ENCODE measurements at regions not wholly inside any gene's neighbourhood (a gene's known extent, or its start where the extent isn't known, plus 50 kb on each side); places are given as distances from the start of the nearest gene placed in this dataset.

DNA sequence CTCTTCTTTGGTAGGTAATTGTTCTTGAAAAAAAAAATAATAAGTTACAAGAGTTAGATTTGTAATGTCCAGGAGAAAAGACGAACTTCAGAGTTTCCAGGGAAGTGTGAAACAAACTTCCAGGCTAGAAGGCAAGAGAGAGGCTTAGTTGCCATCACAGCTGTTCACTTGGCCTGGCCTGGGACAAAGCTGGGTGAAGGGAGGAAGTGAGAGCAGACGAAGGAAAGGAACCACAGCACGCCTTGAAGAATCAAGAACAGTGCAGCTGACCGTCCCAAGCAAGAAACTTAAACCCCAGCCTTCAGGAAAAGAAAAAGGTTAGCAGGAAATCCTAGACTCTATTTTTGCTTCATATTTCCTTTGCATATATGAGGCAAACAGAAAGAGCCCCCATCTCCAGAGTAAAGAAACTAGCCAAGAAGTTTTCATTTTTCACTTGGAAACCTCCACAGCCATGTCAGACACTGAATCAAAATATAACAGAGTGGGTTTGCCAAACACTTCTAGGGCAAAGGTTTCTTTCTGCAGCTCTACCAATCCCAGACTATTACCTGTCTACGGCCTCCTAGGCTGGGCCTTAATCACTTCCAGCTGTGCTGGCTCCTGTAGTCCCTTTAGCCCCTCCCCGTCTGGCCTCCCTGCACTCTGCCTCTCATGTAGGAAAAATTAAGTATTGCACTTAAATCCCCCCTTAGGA is 209.6 kb downstream of the SPATA18 start:
- ATAC-seq, result no peak
- no peaks in the 10 kb centered on the region for H3K27me3 ChIP-seq
- no peak overlapping the region for H3K4me3 ChIP-seq
- in situ Hi-C loops (cut with MboI; ENCODE audit: low sequenced_read_pairs in 4 of 4) (no loop called here), intact Hi-C loops (cut with DNase I; ENCODE audit: low total_unique reads) (no loop called here)
- no peak for DNase-seq
- no peaks in the 10 kb centered on the region for H3K9me3 ChIP-seq
- H3K36me3 ChIP-seq, result no peaks in the 10 kb centered on the region
- H3K27ac ChIP-seq, result no peak overlapping the region
- TF ChIP-seq, protein P1, sequence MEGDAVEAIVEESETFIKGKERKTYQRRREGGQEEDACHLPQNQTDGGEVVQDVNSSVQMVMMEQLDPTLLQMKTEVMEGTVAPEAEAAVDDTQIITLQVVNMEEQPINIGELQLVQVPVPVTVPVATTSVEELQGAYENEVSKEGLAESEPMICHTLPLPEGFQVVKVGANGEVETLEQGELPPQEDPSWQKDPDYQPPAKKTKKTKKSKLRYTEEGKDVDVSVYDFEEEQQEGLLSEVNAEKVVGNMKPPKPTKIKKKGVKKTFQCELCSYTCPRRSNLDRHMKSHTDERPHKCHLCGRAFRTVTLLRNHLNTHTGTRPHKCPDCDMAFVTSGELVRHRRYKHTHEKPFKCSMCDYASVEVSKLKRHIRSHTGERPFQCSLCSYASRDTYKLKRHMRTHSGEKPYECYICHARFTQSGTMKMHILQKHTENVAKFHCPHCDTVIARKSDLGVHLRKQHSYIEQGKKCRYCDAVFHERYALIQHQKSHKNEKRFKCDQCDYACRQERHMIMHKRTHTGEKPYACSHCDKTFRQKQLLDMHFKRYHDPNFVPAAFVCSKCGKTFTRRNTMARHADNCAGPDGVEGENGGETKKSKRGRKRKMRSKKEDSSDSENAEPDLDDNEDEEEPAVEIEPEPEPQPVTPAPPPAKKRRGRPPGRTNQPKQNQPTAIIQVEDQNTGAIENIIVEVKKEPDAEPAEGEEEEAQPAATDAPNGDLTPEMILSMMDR (IDR thresholded peaks at IDR 0.05 in 4 of 5, conservative IDR thresholded peaks at IDR 0.05 in 1 of 5), result no peak
- TF ChIP-seq POLR2A (IDR thresholded peaks at IDR 0.05), result no peak
- peaks cover 0 to 5% of the 10 kb centered on the region in 2 donors for H3K4me1 ChIP-seq

DNA sequence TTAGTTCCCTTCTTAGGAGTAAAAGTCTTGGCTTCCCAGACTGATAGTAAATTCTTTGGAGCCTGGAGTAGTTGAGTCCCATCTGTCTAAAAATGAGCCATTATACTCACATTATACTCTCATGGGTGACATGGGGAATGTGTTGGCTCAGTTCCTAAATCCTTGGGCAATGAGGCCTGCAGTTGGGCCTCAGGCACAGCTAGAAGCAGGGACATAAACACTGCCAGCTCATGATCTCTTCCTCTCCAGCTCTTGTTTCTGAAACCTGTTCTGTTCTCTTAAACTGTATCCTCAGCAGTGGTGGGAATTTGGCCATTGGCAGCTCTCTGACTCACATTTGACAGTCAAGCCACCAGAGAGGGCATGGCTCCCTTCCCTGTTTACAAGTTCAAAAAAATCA is 212.5 kb downstream of the SPATA18 start:
- Histone ChIP-seq H3K4me3 (no peak overlapping the region), H3K36me3 (no peaks in the 10 kb centered on the region), H3K27ac (no peak overlapping the region), H3K4me1 (peaks cover 5 to 9% of the 10 kb centered on the region in 2 donors), H3K9me3 (no peaks in the 10 kb centered on the region), H3K27me3 (no peaks in the 10 kb centered on the region)
- ATAC-seq (peak; percentile 47 to 65), DNase-seq (peak in 1 of 2 donors; percentile 41)
- TF ChIP-seq, protein P1 (IDR thresholded peaks at IDR 0.05 in 4 of 5, conservative IDR thresholded peaks at IDR 0.05 in 1 of 5), result no peak
- intact Hi-C loops (cut with DNase I; ENCODE audit: low total_unique reads), result no loop called here
- in situ Hi-C loops (cut with MboI; ENCODE audit: low sequenced_read_pairs in 4 of 4), result no loop called here

DNA sequence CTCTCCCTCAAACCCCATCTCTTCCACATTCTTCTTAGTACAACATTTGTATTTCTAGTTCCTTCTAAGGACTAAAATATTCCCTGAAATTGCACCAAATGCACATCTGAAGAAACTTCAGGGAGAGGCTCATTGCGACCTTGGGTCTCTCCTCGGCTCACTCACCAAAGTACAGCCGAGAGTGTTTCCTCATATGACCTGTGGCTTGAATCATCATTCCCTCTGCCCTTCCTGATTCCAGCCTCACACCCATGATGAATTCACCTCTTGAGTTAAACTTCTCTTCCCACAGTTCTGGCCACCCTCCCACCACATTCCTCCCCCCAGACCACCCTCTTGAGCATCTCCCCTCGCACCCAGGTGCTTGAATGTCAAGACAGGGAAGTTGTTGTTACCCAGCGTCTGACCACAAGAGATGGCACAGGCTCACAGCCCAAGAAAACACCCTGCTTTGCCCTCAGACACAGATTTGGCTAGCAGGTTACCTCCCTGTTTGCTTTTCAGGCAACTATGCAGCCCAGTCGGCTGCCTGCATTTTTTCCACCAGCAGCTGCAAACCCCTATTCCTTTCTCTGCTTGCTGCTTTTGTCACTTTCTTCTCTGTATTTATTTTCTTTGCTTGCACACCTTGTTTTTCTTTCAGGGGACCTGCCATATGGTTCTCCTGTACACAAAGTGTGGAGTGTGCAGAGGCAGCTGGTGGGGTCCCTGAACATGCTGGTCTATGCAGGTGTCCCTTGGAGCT is 214.8 kb downstream of the SPATA18 start:
- ATAC-seq (no peak), DNase-seq (no peak)
- H3K27ac ChIP-seq, result no peak overlapping the region
- intact Hi-C loops (cut with DNase I; ENCODE audit: low total_unique reads) (no loop called here), in situ Hi-C loops (cut with MboI; ENCODE audit: low sequenced_read_pairs in 4 of 4) (no loop called here)
- TF ChIP-seq, protein P1 (IDR thresholded peaks at IDR 0.05 in 4 of 5, conservative IDR thresholded peaks at IDR 0.05 in 1 of 5), result no peak
- peaks cover 0 to 9% of the 10 kb centered on the region in 2 donors for H3K4me1 ChIP-seq
- no peaks in the 10 kb centered on the region for H3K27me3 ChIP-seq
- H3K9me3 ChIP-seq, result no peaks in the 10 kb centered on the region
- no peak overlapping the region for H3K4me3 ChIP-seq
- no peaks in the 10 kb centered on the region for H3K36me3 ChIP-seq

DNA sequence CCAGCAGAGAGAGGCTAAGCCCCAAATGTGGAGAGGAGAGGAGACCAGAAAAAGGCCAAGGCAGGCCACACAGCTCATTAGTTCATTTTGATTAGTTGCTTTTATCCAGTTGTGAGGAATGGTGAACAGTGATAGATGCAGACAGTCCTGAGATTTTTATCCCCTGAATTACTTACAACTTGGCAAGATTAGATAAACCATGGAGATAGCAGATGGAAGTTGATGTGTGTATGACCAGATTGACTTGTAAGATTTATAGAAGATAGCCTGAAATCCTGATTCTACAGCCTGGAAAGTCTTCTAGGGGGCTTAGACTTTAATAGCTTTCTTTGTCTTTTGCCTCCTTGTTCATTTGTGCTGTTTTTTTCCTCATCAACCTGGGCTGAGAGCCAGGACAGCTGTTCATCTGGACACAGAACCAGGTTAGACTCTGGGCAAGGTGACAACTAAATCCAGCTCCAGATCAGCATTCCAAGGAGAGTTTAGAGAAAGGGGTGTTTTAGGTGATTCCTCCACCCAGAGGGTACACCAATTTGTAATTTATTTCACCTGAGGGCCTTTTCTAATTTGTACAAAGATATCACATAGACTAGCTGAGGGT is 215.5 kb downstream of the SPATA18 start:
- H3K9me3 ChIP-seq, result no peaks in the 10 kb centered on the region
- intact Hi-C loops (cut with DNase I; ENCODE audit: low total_unique reads) (no loop called here), in situ Hi-C loops (cut with MboI; ENCODE audit: low sequenced_read_pairs in 4 of 4) (no loop called here)
- no peak overlapping the region for H3K4me3 ChIP-seq
- no peak for ATAC-seq
- H3K27ac ChIP-seq, result no peak overlapping the region
- TF ChIP-seq POLR2A (IDR thresholded peaks at IDR 0.05), result no peak
- TF ChIP-seq, protein P1 (IDR thresholded peaks at IDR 0.05 in 4 of 5, conservative IDR thresholded peaks at IDR 0.05 in 1 of 5), result no peak
- peaks cover 0 to 9% of the 10 kb centered on the region in 2 donors for H3K4me1 ChIP-seq
- H3K27me3 ChIP-seq, result no peaks in the 10 kb centered on the region
- DNase-seq, result peak in 1 of 2 donors; percentile 21
- no peaks in the 10 kb centered on the region for H3K36me3 ChIP-seq
